ENCODE measurements at regions not wholly inside any gene's neighbourhood (a gene's known extent, or its start where the extent isn't known, plus 50 kb on each side); places are given as distances from the start of the nearest gene placed in this dataset.

DNA sequence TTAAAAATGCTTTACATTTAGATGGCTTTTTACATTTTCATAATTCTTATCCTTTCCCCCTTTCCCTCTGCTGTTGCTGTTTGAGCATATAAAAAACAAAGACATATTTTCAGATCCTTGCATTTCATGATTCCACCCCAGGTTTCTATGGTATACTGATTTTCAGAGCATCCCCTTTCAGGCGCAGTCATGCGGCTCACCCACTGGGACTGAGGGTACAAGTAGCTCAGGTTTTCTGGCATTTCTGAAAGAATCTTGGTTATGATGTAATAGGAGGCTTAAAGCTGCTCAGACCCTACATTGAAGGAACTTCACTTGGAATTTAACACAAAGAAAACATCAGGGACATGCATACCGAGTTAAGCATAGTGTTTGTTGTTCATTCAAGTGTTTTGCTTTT, 310.8 kb downstream of the ETAA1 start:
- no peak for DNase-seq (ENCODE audit: low read depth in 2 of 2)

DNA sequence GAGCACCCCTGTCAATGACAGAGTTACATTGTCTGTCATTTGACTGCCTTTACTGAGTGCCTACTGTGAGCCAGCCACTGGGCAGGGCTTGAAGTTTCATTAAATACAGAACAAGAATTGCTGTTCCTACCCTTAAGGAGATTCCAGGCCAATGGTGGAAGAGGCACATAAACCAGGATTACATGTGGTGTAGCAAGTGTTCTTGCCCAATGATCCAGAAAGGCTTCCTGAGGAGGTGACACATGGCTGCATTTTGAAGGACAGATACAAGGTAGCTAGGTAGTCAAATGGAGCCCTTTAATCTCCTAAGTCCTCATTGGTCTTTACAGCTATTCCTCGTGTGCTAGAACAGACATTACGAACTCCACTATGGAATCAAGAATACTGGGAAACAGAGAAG, 312.7 kb downstream of the ETAA1 start:
- DNase-seq (ENCODE audit: low read depth in 2 of 2), result no peak

DNA sequence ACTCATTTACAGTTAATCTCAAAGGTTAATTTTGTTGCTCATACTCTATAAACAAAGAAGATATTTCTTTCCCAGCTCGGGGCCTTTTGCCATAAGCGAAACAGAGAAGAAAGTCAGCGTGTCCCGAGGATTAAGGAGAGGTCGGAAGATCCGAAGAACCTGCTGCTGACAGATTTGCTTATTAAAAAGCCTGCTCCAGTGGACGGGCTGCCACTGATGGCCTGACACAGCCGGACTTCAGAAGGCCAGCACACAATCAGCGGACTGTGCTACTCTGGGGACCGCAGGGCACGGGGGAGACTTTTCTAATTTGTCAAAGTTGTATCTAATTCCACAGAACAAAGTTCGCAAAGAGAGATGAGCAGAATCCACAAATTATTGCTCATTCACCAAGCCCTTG, 315.4 kb downstream of the ETAA1 start:
- DNase-seq (ENCODE audit: low read depth in 2 of 2), result no peak

GRCh38 chr2:67713376-67713775, 316.2 kb downstream of the ETAA1 start:
- no peak for DNase-seq (ENCODE audit: low read depth in 2 of 2)

DNA sequence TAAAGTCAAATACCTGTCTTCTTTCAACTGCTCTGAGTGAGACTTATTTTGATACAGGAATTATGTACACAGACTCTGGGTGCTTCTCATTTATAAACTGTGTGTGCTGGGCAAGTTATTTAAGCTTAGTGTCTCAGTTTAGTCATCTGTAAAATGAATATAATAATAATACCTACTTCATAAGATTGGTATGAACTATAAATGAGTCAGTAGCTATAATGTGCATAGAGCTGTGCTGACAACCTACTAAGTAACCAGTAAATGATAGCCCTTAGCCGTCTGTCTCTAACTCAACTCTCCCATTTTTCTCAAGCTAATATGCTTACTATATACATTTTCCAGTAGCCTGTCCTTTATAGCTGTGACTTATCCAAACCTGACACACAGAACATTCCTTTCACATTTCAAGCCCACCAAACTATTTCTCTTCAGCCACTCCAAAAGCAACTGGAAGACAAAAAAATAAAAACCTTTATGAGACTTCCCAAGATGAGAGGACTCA, 319.8 kb downstream of the ETAA1 start:
- no peak for DNase-seq (ENCODE audit: low read depth in 2 of 2)

DNA sequence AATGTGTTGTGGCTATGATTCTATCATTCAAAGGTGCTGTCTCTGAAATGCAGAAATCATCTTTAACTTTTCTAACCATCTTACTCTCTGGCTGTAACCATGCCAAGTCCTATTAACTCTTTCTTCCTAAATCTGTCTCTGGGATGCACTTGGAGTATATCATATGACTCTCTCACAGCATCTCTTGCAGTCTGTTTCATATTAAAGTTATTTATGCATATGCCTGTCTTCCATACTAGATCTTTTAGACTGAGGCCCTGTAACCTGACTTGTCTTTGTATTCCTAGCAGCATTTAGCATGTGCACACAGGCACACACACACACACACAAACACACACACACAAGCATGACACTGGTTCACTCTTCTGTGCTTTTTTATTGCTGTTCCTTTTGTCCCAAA, 320.6 kb downstream of the ETAA1 start:
- DNase-seq (ENCODE audit: low read depth in 2 of 2), result no peak

- DNase-seq (ENCODE audit: low read depth in 2 of 2), result no peak
These were observed 322.2 kb downstream of the ETAA1 start for GRCh38 chr2:67719351-67719750.

GRCh38 chr2:67721516-67721915, 324.4 kb downstream of the ETAA1 start:
- no peak for DNase-seq (ENCODE audit: low read depth in 2 of 2)

DNA sequence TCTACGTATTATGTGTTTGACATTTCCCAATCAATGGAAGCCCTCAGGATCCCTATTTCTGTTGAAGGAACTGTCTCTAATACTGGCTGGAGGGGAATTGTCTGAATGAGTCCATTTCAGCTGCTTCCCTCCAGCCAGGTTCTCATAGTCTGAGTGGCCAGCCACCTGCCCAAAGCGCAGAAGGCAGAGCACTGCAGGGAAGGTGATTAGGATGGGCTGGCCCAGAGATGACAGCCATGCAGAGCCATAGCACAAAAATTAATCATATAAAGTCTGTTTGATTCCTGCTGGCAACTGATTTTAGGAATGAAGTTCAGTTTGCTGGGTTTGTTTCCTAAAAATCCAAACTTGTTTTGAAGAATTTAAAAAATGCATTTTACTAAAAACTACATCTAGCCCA, 327.1 kb downstream of the ETAA1 start:
- no peak for DNase-seq (ENCODE audit: low read depth in 2 of 2)

- no peak for DNase-seq (ENCODE audit: low read depth in 2 of 2)
These were observed 328.6 kb downstream of the ETAA1 start for GRCh38 chr2:67725731-67726130.

GRCh38 chr2:67726416-67726815, 329.3 kb downstream of the ETAA1 start:
- DNase-seq (ENCODE audit: low read depth in 2 of 2), result no peak

DNA sequence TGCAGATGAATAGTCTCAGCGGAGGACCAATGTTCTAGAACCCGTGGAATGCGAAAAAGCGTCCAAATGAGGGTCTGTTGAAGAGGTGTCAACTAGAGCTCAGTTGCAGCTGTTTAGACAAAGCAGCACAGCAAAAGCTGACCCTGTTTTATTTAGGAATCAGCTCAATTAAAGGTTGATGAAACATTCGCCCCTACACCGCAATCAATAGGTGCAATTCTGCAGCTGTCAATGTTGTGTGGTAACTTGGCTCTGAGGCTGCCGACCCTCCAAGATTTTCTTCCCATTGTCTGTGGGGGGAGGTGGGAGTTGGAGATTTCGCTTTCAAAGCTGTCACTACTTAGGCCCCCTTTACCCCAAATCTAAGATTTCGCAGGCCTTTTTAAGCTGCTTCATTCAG, 330.0 kb downstream of the ETAA1 start:
- DNase-seq (ENCODE audit: low read depth in 2 of 2), result no peak

DNA sequence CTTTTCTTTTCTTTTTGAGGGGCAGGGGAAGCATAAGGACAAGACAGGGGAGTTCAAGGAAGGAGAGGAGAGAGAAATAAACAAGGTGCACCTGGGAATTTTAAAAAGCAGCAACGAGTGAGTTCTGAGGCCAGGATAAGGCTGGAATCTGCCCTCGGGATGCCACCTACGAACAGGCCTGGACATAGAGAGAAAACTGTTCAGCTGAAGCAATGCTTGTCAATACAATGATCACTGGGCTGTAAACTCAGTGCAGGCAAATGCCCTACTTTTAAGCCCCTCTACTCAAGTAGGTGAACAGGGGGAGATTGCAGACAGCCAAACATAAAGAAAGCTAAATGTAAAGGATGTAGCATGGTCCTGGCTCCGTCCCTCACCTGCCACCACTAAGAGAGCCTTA, 330.5 kb downstream of the ETAA1 start:
- DNase-seq (ENCODE audit: low read depth in 2 of 2), result no peak

- no peak for DNase-seq (ENCODE audit: low read depth in 2 of 2)
These were observed 332.3 kb downstream of the ETAA1 start for GRCh38 chr2:67729474-67729873.

DNA sequence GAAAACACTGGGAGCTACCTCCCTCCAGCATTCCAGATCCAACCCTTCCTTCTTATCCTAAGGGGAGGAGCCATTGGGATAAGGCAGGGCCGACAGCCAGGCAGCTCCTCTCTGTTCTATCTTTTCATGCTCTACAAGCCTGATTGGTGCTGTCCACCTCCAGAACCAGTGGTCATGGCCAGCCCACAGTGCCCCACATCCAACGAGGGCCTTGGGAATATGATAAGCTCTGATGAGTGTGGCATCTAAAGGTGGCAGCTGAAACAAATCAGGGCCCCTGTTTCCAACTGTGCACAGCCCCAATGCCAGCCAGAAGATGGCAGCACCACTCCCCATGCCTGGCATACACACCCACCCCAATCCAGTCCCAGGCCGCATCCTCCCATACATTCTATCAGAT, 329.3 kb downstream of the C1D start:
- DNase-seq (ENCODE audit: low read depth in 2 of 2), result no peak

- no peak for DNase-seq (ENCODE audit: low read depth in 2 of 2)
These were observed 310.6 kb downstream of the C1D start for GRCh38 chr2:67752199-67752598.

GRCh38 chr2:67752969-67753368, 309.8 kb downstream of the C1D start:
- no peak for DNase-seq (ENCODE audit: low read depth in 2 of 2)

- no peak for DNase-seq (ENCODE audit: low read depth in 2 of 2)
These were observed 307.5 kb downstream of the C1D start for GRCh38 chr2:67755156-67755882.

GRCh38 chr2:67760995-67761394, 301.8 kb downstream of the C1D start:
- no peak for DNase-seq (ENCODE audit: low read depth in 2 of 2)

GRCh38 chr2:67771380-67771779, 291.4 kb downstream of the C1D start:
- DNase-seq (ENCODE audit: low read depth in 2 of 2), result no peak

GRCh38 chr2:67772216-67773170, 290.3 kb downstream of the C1D start:
- no peak for DNase-seq (ENCODE audit: low read depth in 2 of 2)

DNA sequence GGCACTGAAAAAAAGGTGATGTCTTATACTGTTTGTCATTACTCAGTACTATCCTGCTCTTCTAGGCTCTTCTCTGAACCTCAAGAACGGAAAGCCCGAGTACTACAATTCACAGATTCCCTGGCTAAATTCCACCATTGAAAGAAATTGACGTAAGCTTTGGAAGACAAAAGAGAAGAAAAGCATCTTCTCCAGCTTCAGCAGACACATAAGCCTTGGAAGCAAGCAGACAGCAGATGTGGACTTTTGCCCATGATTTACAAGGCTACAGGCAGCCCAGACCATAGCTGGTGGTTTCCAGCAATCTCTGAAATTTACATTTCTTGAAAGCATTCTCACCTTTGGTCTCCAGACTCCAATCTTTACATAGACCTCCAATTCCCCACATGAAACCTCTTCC, 289.0 kb downstream of the C1D start:
- DNase-seq (ENCODE audit: low read depth in 2 of 2), result no peak

DNA sequence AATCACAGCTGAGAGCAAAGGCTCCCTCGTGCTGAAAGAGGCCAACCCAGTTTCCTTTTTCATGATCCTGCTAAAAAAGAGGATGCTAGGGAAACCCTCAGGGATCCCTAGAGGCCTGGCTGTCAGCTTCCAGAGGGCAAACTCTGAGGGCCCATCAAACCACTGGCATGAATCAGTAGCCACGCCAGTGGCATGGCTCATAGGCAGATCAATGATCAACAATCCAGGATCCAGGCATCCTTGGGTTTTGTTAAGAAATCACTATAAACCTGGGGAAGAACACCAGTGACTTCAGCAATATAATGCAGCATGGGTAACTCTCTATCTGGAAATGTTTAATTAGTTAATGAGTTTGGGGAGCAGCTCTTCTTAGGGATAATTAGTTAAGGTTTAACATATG, 286.5 kb downstream of the C1D start:
- no peak for DNase-seq (ENCODE audit: low read depth in 2 of 2)
